ENCODE measurements at regions not wholly inside any gene's neighbourhood (a gene's known extent, or its start where the extent isn't known, plus 50 kb on each side); places are given as distances from the start of the nearest gene placed in this dataset.

DNA sequence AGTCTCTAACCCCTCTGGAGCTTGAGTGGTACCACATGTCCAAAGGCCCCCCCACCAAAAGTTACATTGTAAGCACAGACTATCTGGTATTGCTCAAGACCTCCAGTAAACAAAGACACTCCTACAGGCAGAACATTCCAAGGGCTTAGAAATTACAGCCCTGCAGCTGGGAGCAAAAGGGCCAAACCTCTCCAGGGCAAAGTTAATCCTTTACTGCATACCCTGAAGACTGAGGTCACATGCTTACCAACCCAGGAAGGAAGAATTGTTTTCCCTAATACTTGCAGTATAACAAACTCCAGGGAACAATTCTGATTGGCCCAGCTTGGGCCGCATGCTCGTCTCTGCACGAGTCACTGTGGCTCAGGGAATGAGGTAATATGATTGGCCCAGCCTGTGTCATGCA, 266.1 kb upstream of the NR2F2 start:
- DNase-seq (ENCODE audit: low spot score in 2 of 2) (no peak), ATAC-seq (no peak)
- H3K27ac Mint-ChIP-seq: no peak overlapping the region

DNA sequence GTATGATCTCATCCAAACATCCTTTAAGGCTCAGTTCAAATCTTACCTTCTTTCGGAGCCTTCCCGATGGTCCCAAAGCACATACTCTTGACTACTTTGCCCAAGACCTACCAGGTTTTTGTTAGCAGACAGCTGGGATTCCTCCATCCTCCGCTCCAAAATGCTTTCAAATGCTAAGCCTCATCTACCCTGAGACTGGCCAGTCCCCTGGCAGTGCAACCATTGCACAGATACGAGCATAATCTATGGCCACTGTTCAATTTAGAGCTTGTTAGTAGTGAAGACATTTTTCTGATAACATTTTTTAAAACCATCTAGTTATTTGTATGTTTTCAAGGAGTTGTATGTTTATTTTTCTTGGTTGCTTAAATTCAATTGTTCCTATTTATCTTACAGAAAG, 264.4 kb upstream of the NR2F2 start:
- Mint-ChIP-seq H3K36me3 (no peaks in the 10 kb centered on the region), H3K4me1 (no peaks in the 10 kb centered on the region), H3K9me3 (no peaks in the 10 kb centered on the region), H3K27ac (no peak overlapping the region), H3K4me3 (no peak overlapping the region)
- DNase-seq (ENCODE audit: low spot score in 2 of 2) (no peak), ATAC-seq (no peak)

More for the DNA sequence above, 266.1 kb upstream of the NR2F2 start:
- Mint-ChIP-seq H3K9me3 (no peaks in the 10 kb centered on the region), H3K4me3 (no peak overlapping the region), H3K4me1 (no peaks in the 10 kb centered on the region), H3K36me3 (no peaks in the 10 kb centered on the region)

DNA sequence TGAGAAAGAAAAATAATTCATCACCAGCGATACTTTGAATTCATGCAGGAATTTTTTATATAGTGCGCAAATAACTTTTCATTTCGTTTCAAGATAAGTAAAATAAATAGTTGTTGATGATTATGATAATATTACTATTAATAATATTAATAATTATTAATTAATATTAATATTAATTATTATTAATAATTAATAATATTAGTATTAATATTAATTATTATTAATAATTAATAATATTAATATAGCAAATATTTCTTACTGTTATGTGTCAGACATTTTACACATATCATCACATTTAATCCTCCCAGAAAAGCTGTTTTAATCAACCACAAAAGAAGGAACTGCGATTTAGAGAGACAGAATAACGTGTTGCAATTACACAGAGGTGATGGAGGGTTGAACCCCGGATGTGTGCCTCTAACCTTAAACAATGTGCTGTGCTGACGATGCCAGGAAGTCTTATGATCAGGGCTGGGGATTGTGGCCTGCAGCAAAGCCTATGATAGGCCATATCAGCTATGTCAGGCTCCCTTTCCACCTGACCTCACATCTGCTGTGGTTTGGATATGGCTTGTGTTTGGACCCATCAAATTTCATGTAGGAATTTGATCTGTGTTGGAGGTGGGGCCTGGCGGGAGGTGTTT, 263.5 kb upstream of the NR2F2 start:
- Mint-ChIP-seq H3K27ac (no peak overlapping the region), H3K4me3 (no peak overlapping the region), H3K9me3 (no peaks in the 10 kb centered on the region), H3K4me1 (no peaks in the 10 kb centered on the region), H3K36me3 (no peaks in the 10 kb centered on the region)
- no peak for DNase-seq (ENCODE audit: low spot score in 2 of 2)
- ATAC-seq: no peak

DNA sequence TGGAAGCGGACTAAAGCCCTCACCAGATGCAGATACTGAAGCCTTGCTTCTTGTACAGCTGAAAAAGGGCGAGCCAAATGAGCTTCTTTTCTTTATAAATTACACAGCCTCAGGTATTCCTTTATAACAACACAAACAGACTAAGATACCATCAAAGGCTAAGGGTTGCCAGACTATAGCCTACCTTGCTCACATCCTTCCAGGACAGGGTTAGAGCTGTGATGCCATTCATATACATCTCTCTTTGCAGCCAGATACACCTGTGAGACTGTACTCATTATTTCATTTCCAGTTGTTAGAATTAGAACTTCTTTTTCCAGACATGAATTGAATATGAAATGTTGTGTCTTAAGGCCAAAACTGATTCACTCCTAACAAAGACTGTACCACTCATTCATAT, 262.8 kb upstream of the NR2F2 start:
- Mint-ChIP-seq H3K36me3 (no peaks in the 10 kb centered on the region), H3K4me1 (no peaks in the 10 kb centered on the region), H3K9me3 (no peaks in the 10 kb centered on the region), H3K27ac (no peak overlapping the region), H3K4me3 (no peak overlapping the region)
- no peak for DNase-seq (ENCODE audit: low spot score in 2 of 2)
- no peak for ATAC-seq

- no peaks in the 10 kb centered on the region for H3K36me3 Mint-ChIP-seq
- DNase-seq (ENCODE audit: low spot score in 2 of 2): no peak
- H3K9me3 Mint-ChIP-seq: no peaks in the 10 kb centered on the region
- H3K27ac Mint-ChIP-seq: no peak overlapping the region
- H3K4me3 Mint-ChIP-seq: no peak overlapping the region
- ATAC-seq: no peak
- H3K4me1 Mint-ChIP-seq: no peaks in the 10 kb centered on the region
Measured at GRCh38 chr15:96068897-96069296, 261.6 kb upstream of the NR2F2 start.

DNA sequence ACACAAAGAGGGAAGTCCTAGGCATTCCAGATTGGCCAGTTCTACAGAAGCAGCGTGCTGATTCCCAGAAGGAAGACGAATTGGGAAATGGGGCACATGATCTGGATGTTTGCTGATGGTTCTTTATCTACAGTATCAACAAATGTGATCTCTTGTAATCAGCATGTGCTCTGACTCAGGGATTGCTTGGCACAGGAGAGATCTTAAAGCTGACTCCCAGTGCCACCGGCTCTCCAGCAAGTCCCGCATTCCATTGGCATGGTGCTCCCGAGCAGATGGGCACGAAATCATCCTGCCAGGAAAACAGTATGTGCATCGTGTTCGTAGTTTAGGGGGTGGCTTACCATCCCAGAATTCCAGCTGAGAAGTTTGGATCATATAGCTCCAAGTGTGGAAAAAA, 259.9 kb upstream of the NR2F2 start:
- H3K9me3 Mint-ChIP-seq: no peaks in the 10 kb centered on the region
- no peaks in the 10 kb centered on the region for H3K36me3 Mint-ChIP-seq
- DNase-seq (ENCODE audit: low spot score in 2 of 2): no peak

GRCh38 chr15:96072821-96073220, 257.7 kb upstream of the NR2F2 start:
- no peaks in the 10 kb centered on the region for H3K4me1 Mint-ChIP-seq
- H3K27ac Mint-ChIP-seq: no peak overlapping the region
- ATAC-seq (no peak), DNase-seq (ENCODE audit: low spot score in 2 of 2) (no peak)
- no peaks in the 10 kb centered on the region for H3K36me3 Mint-ChIP-seq
- H3K9me3 Mint-ChIP-seq: no peaks in the 10 kb centered on the region
- H3K4me3 Mint-ChIP-seq: no peak overlapping the region

More for the DNA sequence above, 259.9 kb upstream of the NR2F2 start:
- Mint-ChIP-seq H3K4me1 (no peaks in the 10 kb centered on the region), H3K27ac (no peak overlapping the region), H3K4me3 (no peak overlapping the region)
- ATAC-seq: no peak

GRCh38 chr15:96073908-96074307, 256.6 kb upstream of the NR2F2 start:
- Mint-ChIP-seq H3K4me3 (no peak overlapping the region), H3K4me1 (no peaks in the 10 kb centered on the region), H3K27ac (no peak overlapping the region), H3K36me3 (no peaks in the 10 kb centered on the region), H3K9me3 (no peaks in the 10 kb centered on the region)
- ATAC-seq: no peak
- DNase-seq (ENCODE audit: low spot score in 2 of 2): no peak

GRCh38 chr15:96075895-96076294, 254.6 kb upstream of the NR2F2 start:
- Mint-ChIP-seq H3K4me3 (no peak overlapping the region), H3K27ac (no peak overlapping the region), H3K4me1 (no peaks in the 10 kb centered on the region), H3K9me3 (no peaks in the 10 kb centered on the region), H3K36me3 (no peaks in the 10 kb centered on the region)
- no peak for DNase-seq (ENCODE audit: low spot score in 2 of 2)
- ATAC-seq: no peak

GRCh38 chr15:96076350-96076749, 254.2 kb upstream of the NR2F2 start:
- no peak for ATAC-seq
- no peak overlapping the region for H3K27ac Mint-ChIP-seq
- no peaks in the 10 kb centered on the region for H3K9me3 Mint-ChIP-seq
- H3K4me1 Mint-ChIP-seq: no peaks in the 10 kb centered on the region
- no peak for DNase-seq (ENCODE audit: low spot score in 2 of 2)
- H3K36me3 Mint-ChIP-seq: no peaks in the 10 kb centered on the region
- H3K4me3 Mint-ChIP-seq: no peak overlapping the region

DNA sequence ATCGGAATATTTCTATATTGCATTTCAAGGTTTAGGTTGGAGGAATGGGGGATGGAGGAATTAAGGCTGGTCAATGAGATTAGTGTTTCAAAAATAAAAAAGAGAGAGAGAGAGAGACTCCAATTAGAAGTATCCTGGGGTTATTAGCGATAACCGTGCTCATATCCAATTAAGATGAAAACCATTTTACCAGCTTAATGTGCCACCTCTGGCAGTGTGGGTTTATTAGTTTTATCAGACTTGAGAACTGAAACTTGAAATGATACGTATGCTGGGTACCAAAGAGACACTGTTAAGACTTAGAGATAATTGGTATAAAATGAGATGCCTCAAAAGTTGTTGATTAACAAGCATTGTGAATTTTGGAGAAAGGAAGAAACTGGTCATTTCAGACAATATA, 251.5 kb upstream of the NR2F2 start:
- no peak overlapping the region for H3K4me3 Mint-ChIP-seq
- H3K36me3 Mint-ChIP-seq: no peaks in the 10 kb centered on the region
- no peaks in the 10 kb centered on the region for H3K9me3 Mint-ChIP-seq
- H3K4me1 Mint-ChIP-seq: no peaks in the 10 kb centered on the region
- DNase-seq (ENCODE audit: low spot score in 2 of 2): no peak
- ATAC-seq: no peak
- no peak overlapping the region for H3K27ac Mint-ChIP-seq

GRCh38 chr15:96079882-96080281, 250.6 kb upstream of the NR2F2 start:
- no peak overlapping the region for H3K4me3 Mint-ChIP-seq

DNA sequence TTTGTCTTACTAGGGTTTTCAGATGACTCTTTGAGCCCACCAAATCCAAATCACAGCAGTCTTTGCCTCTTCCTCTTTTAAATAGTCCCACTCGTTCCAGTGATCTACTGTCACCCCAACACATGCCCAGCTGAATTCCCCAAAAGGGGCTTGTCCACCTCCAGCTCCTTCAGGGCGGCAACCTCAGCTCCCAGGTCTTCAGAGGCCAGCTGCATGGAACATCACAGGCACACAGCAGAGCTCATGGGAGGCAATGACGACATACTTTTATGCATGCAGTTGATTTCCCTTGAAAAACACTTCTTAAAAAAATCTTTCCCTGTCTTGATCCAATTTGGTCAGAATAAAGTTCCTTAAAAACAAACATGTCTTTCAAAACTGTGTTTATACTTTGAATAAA, 244.3 kb upstream of the NR2F2 start:
- ATAC-seq: no peak
- DNase-seq (ENCODE audit: low spot score in 2 of 2): no peak

More at GRCh38 chr15:96079882-96080281, 250.6 kb upstream of the NR2F2 start:
- ATAC-seq (no peak), DNase-seq (ENCODE audit: low spot score in 2 of 2) (no peak)
- Mint-ChIP-seq H3K27ac (no peak overlapping the region), H3K36me3 (no peaks in the 10 kb centered on the region), H3K4me1 (no peaks in the 10 kb centered on the region), H3K9me3 (no peaks in the 10 kb centered on the region)

GRCh38 chr15:96087180-96087884, 243.2 kb upstream of the NR2F2 start:
- no peaks in the 10 kb centered on the region for H3K36me3 Mint-ChIP-seq
- no peaks in the 10 kb centered on the region for H3K4me1 Mint-ChIP-seq
- H3K27ac Mint-ChIP-seq: no peak overlapping the region
- H3K4me3 Mint-ChIP-seq: no peak overlapping the region
- H3K9me3 Mint-ChIP-seq: no peaks in the 10 kb centered on the region
- ATAC-seq: no peak
- no peak for DNase-seq (ENCODE audit: low spot score in 2 of 2)

More for the DNA sequence above, 244.3 kb upstream of the NR2F2 start:
- H3K4me3 Mint-ChIP-seq: no peak overlapping the region
- H3K4me1 Mint-ChIP-seq: no peaks in the 10 kb centered on the region
- H3K27ac Mint-ChIP-seq: no peak overlapping the region
- H3K9me3 Mint-ChIP-seq: no peaks in the 10 kb centered on the region
- no peaks in the 10 kb centered on the region for H3K36me3 Mint-ChIP-seq

DNA sequence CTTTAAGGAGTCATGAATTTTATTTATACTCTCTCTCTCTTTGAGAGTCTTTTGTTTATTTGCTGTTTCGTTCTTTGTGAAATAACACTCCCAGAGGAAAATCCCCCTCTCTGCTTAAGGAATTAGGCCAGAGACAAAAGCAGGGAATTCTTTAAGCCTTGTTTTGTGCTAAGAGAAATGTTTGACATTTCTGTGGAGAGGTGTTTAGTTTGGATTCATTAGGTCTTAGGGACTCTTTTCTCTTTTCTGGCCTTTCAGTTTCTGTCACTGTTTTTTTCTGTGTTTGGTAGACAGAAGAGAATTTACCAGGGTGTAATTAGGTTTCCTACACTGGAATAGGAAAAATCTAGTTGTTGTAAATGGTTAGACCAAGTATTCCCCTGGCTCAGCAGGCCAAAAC, 241.8 kb upstream of the NR2F2 start:
- Mint-ChIP-seq H3K36me3 (no peaks in the 10 kb centered on the region), H3K9me3 (no peaks in the 10 kb centered on the region), H3K27ac (no peak overlapping the region), H3K4me3 (no peak overlapping the region), H3K4me1 (no peaks in the 10 kb centered on the region)
- DNase-seq (ENCODE audit: low spot score in 2 of 2): no peak
- ATAC-seq: no peak

GRCh38 chr15:96089405-96090058, 241.0 kb upstream of the NR2F2 start:
- H3K9me3 Mint-ChIP-seq: no peaks in the 10 kb centered on the region
- H3K27ac Mint-ChIP-seq: no peak overlapping the region
- no peak overlapping the region for H3K4me3 Mint-ChIP-seq
- no peaks in the 10 kb centered on the region for H3K36me3 Mint-ChIP-seq
- ATAC-seq: no peak
- H3K4me1 Mint-ChIP-seq: no peaks in the 10 kb centered on the region
- no peak for DNase-seq (ENCODE audit: low spot score in 2 of 2)

All from stimulated activated effector memory CD8-positive, alpha-beta T cell treated with anti-CD3 and anti-CD28 coated beads, Interleukin-12 subunit alpha, Interleukin-12 subunit beta, amount 100 ng/mL, for 72 hours (primary cell).